ENCODE measurements at regions not wholly inside any gene's neighbourhood (a gene's known extent, or its start where the extent isn't known, plus 50 kb on each side); places are given as distances from the start of the nearest gene placed in this dataset.

- H3K4me3 Mint-ChIP-seq: no peak overlapping the region
- DNase-seq: peak; percentile 21
- Histone ChIP-seq H3K18ac (ENCODE audit: insufficient read length, low read depth, low read length) (no peak overlapping the region), H4K5ac (ENCODE audit: insufficient read length, low read depth, low read length) (no peak overlapping the region), H4K20me1 (ENCODE audit: control insufficient read depth, insufficient read depth, insufficient read length) (no peaks in the 10 kb centered on the region), H3K79me1 (ENCODE audit: insufficient read depth, low read depth, low read length, poor library complexity, severe bottlenecking) (no peaks in the 10 kb centered on the region), H3K79me2 (ENCODE audit: insufficient read depth, low read length) (no peaks in the 10 kb centered on the region; the same call in 1 of the 2 replicates), H2BK12ac (ENCODE audit: insufficient read length, low read depth, low read length) (no peak overlapping the region), H2BK15ac (ENCODE audit: low read depth, low read length) (no peak overlapping the region), H4K8ac (replicated peaks; ENCODE audit: insufficient read length, low read depth, low read length) (no peak overlapping the region), H3T11ph (ENCODE audit: low read length) (no peak overlapping the region), H2BK120ac (ENCODE audit: low read depth, low read length, poor library complexity, severe bottlenecking) (no peak overlapping the region), H4K91ac (ENCODE audit: insufficient read length, low read depth, low read length) (no peak overlapping the region), H3K14ac (ENCODE audit: insufficient read depth, low read length) (no peak overlapping the region), H2BK5ac (ENCODE audit: insufficient read length, low read length) (no peak overlapping the region), H3K4ac (ENCODE audit: low read depth, low read length) (no peak overlapping the region), H3K9ac (ENCODE audit: extremely low read depth, insufficient read length, low read length) (no peak overlapping the region), H2AFZ (ENCODE audit: low read length) (no peak overlapping the region), H3K56ac (ENCODE audit: insufficient read length, low read depth, low read length) (no peak overlapping the region), H3K9me3 (ENCODE audit: control insufficient read depth, low read depth, low read length) (no peaks in the 10 kb centered on the region), H3K23me2 (ENCODE audit: insufficient read length, low read depth, low read length, poor library complexity, severe bottlenecking) (no peaks in the 10 kb centered on the region), H2AK5ac (ENCODE audit: insufficient read length, low read length) (no peak overlapping the region), H2BK20ac (ENCODE audit: low read depth, low read length, poor library complexity, severe bottlenecking) (no peak overlapping the region), H3K4me2 (ENCODE audit: insufficient read depth, insufficient read length, low read length) (no peak overlapping the region), H3K23ac (ENCODE audit: insufficient read length, low read depth, low read length) (no peak overlapping the region), H3K27me3 (ENCODE audit: insufficient read depth, low read length) (no peaks in the 10 kb centered on the region), H3K27ac (ENCODE audit: insufficient read length, low read depth, low read length) (no peak overlapping the region), H3K4me1 (ENCODE audit: insufficient read depth, low read length) (peaks cover 2% of the 10 kb centered on the region; the same call in 1 of the 2 replicates)
- H3K27me3 Mint-ChIP-seq (ENCODE audit: low read depth): no peaks in the 10 kb centered on the region; the same call in 1 of the 2 replicates
- peaks cover 21 to 41% of the 10 kb centered on the region in 2 experiments for H3K4me1 Mint-ChIP-seq
- no peak overlapping the region for H3K27ac Mint-ChIP-seq
- H3K9me3 Mint-ChIP-seq: no peaks in the 10 kb centered on the region; a peak in 1 of 5 replicates
- no peak for TF ChIP-seq CTCF (conservative IDR thresholded peaks at IDR 0.05)
- H3K36me3 Mint-ChIP-seq (ENCODE audit: insufficient read depth in 1 of 3, low read depth in 3 of 3): no peaks in the 10 kb centered on the region
- WGBS (ENCODE audit: extremely low coverage, insufficient read length, low lambda C conversion rate): no CpG with 5 or more reads among the region's 11 CpGs
Measured at GRCh38 chr11:70711911-70712185, 313.5 kb downstream of the CTTN start.
